ENCODE measurements at regions not wholly inside any gene's neighbourhood (a gene's known extent, or its start where the extent isn't known, plus 50 kb on each side); places are given as distances from the start of the nearest gene placed in this dataset.

- ChIA-PET CTCF (no interaction called here), POLR2A (no interaction called here)
- no peaks in the 10 kb centered on the region for H3K4me1 ChIP-seq (ENCODE audit: control insufficient read depth, insufficient read depth, low read length)
- H3K27ac ChIP-seq (ENCODE audit: extremely low read depth, low read depth, low read length), result no peak overlapping the region
- H3K9me3 ChIP-seq (ENCODE audit: control insufficient read depth, insufficient read depth, low read depth, low read length), result no peaks in the 10 kb centered on the region
- H3K4me3 ChIP-seq (ENCODE audit: low read depth, low read length), result no peak overlapping the region
- H3K36me3 ChIP-seq (ENCODE audit: control insufficient read depth in 2 of 2, insufficient read depth in 1 of 2, low read length in 2 of 2), result no peaks in the 10 kb centered on the region
- TF ChIP-seq, protein P1, sequence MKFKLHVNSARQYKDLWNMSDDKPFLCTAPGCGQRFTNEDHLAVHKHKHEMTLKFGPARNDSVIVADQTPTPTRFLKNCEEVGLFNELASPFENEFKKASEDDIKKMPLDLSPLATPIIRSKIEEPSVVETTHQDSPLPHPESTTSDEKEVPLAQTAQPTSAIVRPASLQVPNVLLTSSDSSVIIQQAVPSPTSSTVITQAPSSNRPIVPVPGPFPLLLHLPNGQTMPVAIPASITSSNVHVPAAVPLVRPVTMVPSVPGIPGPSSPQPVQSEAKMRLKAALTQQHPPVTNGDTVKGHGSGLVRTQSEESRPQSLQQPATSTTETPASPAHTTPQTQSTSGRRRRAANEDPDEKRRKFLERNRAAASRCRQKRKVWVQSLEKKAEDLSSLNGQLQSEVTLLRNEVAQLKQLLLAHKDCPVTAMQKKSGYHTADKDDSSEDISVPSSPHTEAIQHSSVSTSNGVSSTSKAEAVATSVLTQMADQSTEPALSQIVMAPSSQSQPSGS (tag by site-specific recombination; IDR thresholded peaks at IDR 0.05; ENCODE audit: low read depth), result no peak
- TF ChIP-seq ZNF311 (tag by site-specific recombination; IDR thresholded peaks at IDR 0.05; ENCODE audit: borderline replicate concordance), result no peak
- no peak for TF ChIP-seq ZNF707 (tag by site-specific recombination; IDR thresholded peaks at IDR 0.05)
- no peak for TF ChIP-seq ZBTB8A (tag by site-specific recombination; IDR thresholded peaks at IDR 0.05)
- TF ChIP-seq KLF7 (tag by site-specific recombination; IDR thresholded peaks at IDR 0.05; ENCODE audit: borderline replicate concordance), result no peak
- TF ChIP-seq ZNF639 (tag by site-specific recombination; IDR thresholded peaks at IDR 0.05), result no peak
- TF ChIP-seq ZFHX2 (tag by site-specific recombination; conservative IDR thresholded peaks at IDR 0.05), result no peak
- no peak for TF ChIP-seq ZSCAN16 (tag by site-specific recombination; IDR thresholded peaks at IDR 0.05)
Observed at GRCh38 chr4:11670304-11670703, 241.6 kb upstream of the HS3ST1 start.

DNA sequence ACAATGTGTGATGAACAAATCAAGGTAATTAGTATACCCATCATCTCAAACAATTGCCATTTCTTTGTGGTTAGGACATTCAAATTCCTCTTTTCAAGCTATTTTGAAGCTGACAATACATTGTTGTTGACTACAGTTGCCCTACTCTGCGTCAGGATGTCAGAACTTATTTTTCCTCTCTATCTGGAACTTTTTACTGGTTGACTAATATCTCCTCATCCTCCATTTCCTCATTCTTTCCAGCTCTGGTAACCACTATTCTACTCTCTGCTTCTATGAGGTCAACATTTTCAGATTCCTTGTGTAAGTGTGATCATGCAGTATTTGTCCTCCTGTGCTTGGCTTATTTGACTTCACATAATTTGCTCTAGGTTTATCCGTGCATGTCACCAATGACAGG, 240.5 kb upstream of the HS3ST1 start:
- H3K27ac ChIP-seq (ENCODE audit: extremely low read depth, low read depth, low read length), result no peak overlapping the region
- POLR2A ChIA-PET, result no interaction called here

GRCh38 chr4:11663114-11663513, 234.4 kb upstream of the HS3ST1 start:
- POLR2A ChIA-PET, result no interaction called here
- H3K4me1 ChIP-seq (ENCODE audit: control insufficient read depth, insufficient read depth, low read length), result no peaks in the 10 kb centered on the region
- CTCF ChIA-PET, result no interaction called here
- no peaks in the 10 kb centered on the region for H3K36me3 ChIP-seq (ENCODE audit: control insufficient read depth in 2 of 2, insufficient read depth in 1 of 2, low read length in 2 of 2)
- H3K4me3 ChIP-seq (ENCODE audit: low read depth, low read length), result no peak overlapping the region
- no peak overlapping the region for H3K27ac ChIP-seq (ENCODE audit: extremely low read depth, low read depth, low read length)
- no peaks in the 10 kb centered on the region for H3K9me3 ChIP-seq (ENCODE audit: control insufficient read depth, insufficient read depth, low read depth, low read length)
- no peak for TF ChIP-seq ZNF23 (tag by site-specific recombination; IDR thresholded peaks at IDR 0.05; ENCODE audit: borderline replicate concordance)
- TF ChIP-seq ZNF548 (tag by site-specific recombination; IDR thresholded peaks at IDR 0.05), result no peak
- TF ChIP-seq ZBTB6 (tag by site-specific recombination; IDR thresholded peaks at IDR 0.05), result no peak
- TF ChIP-seq ZSCAN4 (tag by site-specific recombination; IDR thresholded peaks at IDR 0.05), result no peak
- TF ChIP-seq ZNF677 (tag by site-specific recombination; IDR thresholded peaks at IDR 0.05), result no peak
- no peak for TF ChIP-seq ZNF266 (tag by site-specific recombination; IDR thresholded peaks at IDR 0.05; ENCODE audit: low read depth)
- TF ChIP-seq ZEB2 (tag by site-specific recombination; IDR thresholded peaks at IDR 0.05), result no peak
- no peak for TF ChIP-seq ZNF202 (tag by site-specific recombination; IDR thresholded peaks at IDR 0.05; ENCODE audit: borderline replicate concordance)
- no peak for TF ChIP-seq ZBTB8A (tag by site-specific recombination; IDR thresholded peaks at IDR 0.05)
- no peak for TF ChIP-seq PRDM1 (tag by site-specific recombination; IDR thresholded peaks at IDR 0.05)

More for the DNA sequence above, 240.5 kb upstream of the HS3ST1 start:
- Histone ChIP-seq H3K36me3 (ENCODE audit: control insufficient read depth in 2 of 2, insufficient read depth in 1 of 2, low read length in 2 of 2) (no peaks in the 10 kb centered on the region), H3K4me1 (ENCODE audit: control insufficient read depth, insufficient read depth, low read length) (no peaks in the 10 kb centered on the region), H3K9me3 (ENCODE audit: control insufficient read depth, insufficient read depth, low read depth, low read length) (no peaks in the 10 kb centered on the region), H3K4me3 (ENCODE audit: low read depth, low read length) (no peak overlapping the region)
- CTCF ChIA-PET, result no interaction called here
- TF ChIP-seq ZNF747 (tag by site-specific recombination; IDR thresholded peaks at IDR 0.05) (no peak), REPIN1 (tag by site-specific recombination; IDR thresholded peaks at IDR 0.05; ENCODE audit: low read depth) (no peak), ZFP41 (tag by site-specific recombination; IDR thresholded peaks at IDR 0.05; ENCODE audit: borderline replicate concordance) (no peak), ZNF701 (tag by site-specific recombination; IDR thresholded peaks at IDR 0.05) (no peak), ZNF19 (tag by site-specific recombination; IDR thresholded peaks at IDR 0.05; ENCODE audit: low read depth) (no peak), ZNF623 (tag by site-specific recombination; IDR thresholded peaks at IDR 0.05) (no peak), ZNF785 (tag by site-specific recombination; IDR thresholded peaks at IDR 0.05) (no peak), ZBTB7A (tag by site-specific recombination; IDR thresholded peaks at IDR 0.05; ENCODE audit: low read depth) (no peak), SCRT1 (tag by site-specific recombination; IDR thresholded peaks at IDR 0.05; ENCODE audit: borderline replicate concordance) (no peak), ZNF558 (tag by site-specific recombination; IDR thresholded peaks at IDR 0.05) (no peak)
- TF ChIP-seq, protein P2, sequence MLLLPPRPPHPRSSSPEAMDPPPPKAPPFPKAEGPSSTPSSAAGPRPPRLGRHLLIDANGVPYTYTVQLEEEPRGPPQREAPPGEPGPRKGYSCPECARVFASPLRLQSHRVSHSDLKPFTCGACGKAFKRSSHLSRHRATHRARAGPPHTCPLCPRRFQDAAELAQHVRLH (tag by site-specific recombination; IDR thresholded peaks at IDR 0.05), result no peak
- TF ChIP-seq, protein P3, sequence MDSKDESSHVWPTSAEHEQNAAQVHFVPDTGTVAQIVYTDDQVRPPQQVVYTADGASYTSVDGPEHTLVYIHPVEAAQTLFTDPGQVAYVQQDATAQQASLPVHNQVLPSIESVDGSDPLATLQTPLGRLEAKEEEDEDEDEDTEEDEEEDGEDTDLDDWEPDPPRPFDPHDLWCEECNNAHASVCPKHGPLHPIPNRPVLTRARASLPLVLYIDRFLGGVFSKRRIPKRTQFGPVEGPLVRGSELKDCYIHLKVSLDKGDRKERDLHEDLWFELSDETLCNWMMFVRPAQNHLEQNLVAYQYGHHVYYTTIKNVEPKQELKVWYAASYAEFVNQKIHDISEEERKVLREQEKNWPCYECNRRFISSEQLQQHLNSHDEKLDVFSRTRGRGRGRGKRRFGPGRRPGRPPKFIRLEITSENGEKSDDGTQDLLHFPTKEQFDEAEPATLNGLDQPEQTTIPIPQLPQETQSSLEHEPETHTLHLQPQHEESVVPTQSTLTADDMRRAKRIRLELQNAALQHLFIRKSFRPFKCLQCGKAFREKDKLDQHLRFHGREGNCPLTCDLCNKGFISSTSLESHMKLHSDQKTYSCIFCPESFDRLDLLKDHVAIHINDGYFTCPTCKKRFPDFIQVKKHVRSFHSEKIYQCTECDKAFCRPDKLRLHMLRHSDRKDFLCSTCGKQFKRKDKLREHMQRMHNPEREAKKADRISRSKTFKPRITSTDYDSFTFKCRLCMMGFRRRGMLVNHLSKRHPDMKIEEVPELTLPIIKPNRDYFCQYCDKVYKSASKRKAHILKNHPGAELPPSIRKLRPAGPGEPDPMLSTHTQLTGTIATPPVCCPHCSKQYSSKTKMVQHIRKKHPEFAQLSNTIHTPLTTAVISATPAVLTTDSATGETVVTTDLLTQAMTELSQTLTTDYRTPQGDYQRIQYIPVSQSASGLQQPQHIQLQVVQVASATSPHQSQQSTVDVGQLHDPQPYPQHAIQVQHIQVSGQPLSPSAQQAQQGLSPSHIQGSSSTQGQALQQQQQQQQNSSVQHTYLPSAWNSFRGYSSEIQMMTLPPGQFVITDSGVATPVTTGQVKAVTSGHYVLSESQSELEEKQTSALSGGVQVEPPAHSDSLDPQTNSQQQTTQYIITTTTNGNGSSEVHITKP (tag by site-specific recombination; IDR thresholded peaks at IDR 0.05), result no peak
